ENCODE measurements at regions not wholly inside any gene's neighbourhood (a gene's known extent, or its start where the extent isn't known, plus 50 kb on each side); places are given as distances from the start of the nearest gene placed in this dataset.
"Not testable (repeated sequence)": the region's sequence is repeated elsewhere in the genome, so short reads cannot be mapped to it uniquely, and the experiment has no call there.

DNA sequence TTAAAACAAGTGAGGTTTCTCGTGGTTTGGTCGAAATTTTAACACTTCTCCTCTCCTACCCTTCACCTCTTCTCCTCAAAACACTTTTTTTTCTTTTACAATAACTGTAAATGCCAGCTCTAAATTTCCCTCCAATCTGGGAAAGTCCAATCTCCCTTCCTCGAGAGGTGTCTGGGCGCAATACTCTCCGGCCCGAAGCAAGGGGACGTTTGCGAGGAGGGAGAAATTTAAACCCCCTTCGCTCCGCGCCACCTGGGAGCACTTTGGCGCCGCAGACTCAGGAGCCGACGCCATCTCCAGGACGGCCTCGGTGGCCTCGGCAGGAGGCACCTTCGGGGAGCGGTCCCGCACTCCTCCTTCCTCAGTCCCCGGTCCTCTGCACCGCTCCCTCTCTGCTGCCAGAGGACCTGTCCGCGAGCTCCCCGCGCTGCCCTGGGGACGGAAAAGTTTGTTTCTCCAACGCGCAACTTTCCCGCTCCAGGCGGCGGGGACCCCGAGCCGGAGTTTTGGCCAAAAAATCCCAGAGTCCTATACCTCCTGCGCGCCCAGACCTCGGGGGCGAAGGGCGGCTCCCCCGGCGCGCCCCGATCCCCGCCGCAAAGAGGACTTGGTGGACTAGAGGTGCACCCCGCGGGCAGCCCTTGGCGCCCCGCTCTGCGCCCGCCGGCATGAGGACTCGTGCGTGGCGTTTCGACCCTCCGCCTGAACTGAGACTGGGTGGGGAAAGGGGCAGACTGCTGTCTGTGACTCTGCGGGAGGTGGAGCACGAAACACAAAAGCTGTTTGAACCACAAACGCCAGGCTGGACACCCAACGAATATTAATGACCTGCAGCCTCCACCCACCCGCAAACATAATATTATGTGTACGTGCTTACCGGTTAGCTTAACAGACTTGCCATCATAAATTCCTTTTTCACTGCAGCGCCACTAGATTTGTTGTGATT is 95.2 kb upstream of the HMGA2 start:
- no peak for DNase-seq (ENCODE audit: low spot score)
- TF ChIP-seq, protein P1, sequence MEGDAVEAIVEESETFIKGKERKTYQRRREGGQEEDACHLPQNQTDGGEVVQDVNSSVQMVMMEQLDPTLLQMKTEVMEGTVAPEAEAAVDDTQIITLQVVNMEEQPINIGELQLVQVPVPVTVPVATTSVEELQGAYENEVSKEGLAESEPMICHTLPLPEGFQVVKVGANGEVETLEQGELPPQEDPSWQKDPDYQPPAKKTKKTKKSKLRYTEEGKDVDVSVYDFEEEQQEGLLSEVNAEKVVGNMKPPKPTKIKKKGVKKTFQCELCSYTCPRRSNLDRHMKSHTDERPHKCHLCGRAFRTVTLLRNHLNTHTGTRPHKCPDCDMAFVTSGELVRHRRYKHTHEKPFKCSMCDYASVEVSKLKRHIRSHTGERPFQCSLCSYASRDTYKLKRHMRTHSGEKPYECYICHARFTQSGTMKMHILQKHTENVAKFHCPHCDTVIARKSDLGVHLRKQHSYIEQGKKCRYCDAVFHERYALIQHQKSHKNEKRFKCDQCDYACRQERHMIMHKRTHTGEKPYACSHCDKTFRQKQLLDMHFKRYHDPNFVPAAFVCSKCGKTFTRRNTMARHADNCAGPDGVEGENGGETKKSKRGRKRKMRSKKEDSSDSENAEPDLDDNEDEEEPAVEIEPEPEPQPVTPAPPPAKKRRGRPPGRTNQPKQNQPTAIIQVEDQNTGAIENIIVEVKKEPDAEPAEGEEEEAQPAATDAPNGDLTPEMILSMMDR (IDR thresholded peaks at IDR 0.05; ENCODE audit: extremely low read depth, missing control alignments): no peak

DNA sequence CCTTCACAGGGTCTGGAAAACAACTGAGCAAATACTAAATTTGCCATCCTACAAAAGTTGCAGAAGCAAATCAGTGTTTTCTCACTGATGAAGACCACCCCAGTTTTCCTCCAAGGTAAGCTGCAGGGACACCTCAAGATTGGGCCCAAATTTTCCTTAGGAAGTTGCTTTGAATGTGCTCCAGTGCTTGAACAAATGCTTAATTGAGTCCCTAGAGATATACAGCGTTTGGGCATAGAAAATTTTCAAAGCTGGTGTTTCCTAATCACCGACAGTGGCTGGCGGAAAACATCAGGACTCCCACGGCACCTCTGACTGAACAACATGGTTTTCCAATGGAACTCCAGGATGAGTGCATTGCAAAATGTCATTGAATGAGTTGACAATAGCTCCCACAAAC is 92.5 kb upstream of the HMGA2 start:
- TF ChIP-seq, protein P1 (IDR thresholded peaks at IDR 0.05; ENCODE audit: extremely low read depth, missing control alignments): no peak
- no peak for DNase-seq (ENCODE audit: low spot score)

DNA sequence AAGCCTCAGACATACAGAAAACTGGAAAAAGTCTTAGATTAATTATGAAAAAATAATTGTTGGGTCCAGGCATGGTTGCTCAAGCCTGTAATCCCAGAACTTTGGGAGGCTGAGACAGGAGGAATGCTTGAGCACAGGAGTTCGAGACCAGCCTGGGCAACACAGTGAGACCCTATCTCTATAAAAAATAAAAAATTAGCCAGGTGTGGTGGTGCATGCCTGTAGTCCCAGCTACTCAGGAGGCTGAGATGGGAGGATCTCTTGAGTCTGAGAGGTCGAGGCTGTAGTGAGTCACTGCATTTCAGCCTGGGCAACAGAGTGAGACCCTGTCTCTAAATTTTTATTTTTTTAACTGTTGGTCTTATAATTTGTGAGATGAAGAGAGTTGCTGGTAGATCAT is 90.6 kb upstream of the HMGA2 start:
- DNase-seq (ENCODE audit: low spot score): not testable (repeated sequence)

DNA sequence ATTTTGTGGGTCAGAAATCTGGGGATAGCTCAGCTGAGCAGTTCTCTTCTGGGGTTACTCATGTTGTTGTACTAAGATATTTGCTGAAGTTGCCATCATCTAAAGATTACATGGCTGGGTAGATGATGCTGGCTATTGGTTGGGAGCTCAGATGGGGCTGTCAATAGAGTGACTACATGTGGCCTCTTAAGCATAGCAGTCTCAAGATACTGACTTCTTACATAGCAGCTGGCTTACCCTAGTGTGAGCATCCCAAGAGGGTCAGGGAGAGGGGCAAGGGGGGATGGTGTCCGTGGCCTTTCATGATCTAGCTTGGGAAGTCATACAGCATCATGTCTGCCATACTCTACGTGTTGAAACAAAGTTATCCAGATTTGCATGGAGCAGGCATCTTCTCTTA is 90.1 kb upstream of the HMGA2 start:
- DNase-seq (ENCODE audit: low spot score): no peak

DNA sequence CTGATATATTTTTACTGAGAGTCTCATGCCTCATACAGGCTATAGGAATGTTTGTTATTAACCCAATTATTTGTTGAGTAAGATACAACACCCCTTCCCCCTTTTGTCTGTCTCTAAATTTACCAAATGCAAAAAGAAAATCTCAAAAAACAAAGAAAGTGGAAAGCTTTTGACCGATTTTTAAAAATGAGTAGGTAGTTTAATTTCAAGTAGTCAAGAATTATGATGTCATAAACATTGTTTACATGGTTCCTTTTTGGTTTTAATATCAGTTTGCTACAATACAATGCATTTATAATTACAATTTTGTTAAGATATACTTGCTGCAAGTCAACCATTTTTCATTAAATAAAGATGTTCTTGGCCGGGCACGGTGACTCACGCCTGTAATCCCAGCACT is 84.7 kb upstream of the HMGA2 start:
- no peak for DNase-seq (ENCODE audit: low spot score)
- TF ChIP-seq, protein P1 (IDR thresholded peaks at IDR 0.05; ENCODE audit: extremely low read depth, missing control alignments): no peak

More for the DNA sequence above, 90.1 kb upstream of the HMGA2 start:
- TF ChIP-seq, protein P1 (IDR thresholded peaks at IDR 0.05; ENCODE audit: extremely low read depth, missing control alignments): no peak

DNA sequence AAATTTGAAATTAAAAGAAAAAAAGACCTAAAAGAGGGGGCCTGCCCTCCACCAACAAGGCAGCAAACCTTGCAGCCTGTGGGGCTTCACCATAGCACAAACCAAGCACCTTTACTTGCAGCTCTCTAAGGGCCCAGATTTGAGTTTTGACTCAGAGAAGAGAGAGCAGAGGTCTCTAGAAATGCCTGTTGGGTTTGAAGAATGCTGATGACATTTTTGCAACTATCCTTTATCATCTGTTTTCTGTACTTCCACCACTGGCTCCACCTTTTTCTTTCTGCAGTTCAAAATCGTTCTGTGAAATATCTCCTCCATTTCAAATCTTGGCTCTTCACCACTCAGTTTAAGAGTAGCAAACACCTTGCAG is 83.8 kb upstream of the HMGA2 start:
- TF ChIP-seq, protein P1 (IDR thresholded peaks at IDR 0.05; ENCODE audit: extremely low read depth, missing control alignments): no peak
- peak; percentile 36 for DNase-seq (ENCODE audit: low spot score)

DNA sequence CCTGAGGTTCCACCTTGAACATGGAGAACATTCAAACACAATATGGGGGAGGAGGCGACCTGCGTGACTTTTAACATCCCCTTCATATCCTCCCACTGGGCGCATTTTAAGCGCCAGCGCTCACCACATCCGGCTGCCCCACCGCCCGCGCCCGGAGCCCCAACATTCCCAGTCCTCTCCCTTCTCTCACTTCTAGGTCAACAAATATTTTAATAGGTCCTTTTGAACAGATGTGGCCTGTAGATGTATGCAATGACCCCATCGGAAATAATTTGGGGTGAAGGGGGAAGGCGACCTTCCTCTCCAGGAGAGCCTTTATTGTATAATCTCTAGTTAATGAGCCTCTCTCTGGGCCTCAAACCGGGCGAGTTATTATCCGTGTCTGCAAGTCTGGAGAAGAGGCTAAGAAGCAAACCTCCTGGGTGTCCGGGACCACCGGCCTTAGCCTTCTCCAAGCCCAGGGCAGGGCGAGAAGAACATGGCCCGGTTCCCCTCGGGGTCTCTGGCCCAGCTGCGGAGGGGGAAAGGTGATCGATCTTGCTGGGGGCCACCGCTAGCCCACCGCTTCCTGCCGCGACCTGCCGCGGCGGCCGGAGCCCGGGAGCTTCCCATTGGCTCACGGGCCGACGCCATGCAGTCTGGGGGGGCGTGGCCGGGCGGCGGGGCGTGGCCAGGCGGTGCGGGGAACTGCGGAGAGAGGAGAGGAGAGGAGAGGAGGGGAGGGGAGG is 83.2 kb upstream of the HMGA2 start:
- peak; percentile 87 for DNase-seq (ENCODE audit: low spot score)
- TF ChIP-seq, protein P1 (IDR thresholded peaks at IDR 0.05; ENCODE audit: extremely low read depth, missing control alignments): no peak
